IMR-90 (cell line): ENCODE measurements at regions not wholly inside any gene's neighbourhood (a gene's known extent, or its start where the extent isn't known, plus 50 kb on each side); places are given as distances from the start of the nearest gene placed in this dataset.

Experiments
- ATAC-seq: fragments of 200-7000 bp; cut with Tn5 transposase; 2 replicates; pipeline ENCODE4 v1.9.1; 2020; ENCODE audit warnings: low read depth, mild to moderate bottlenecking, moderate library complexity
- BruUV-seq: library from RNA; stranded (reverse); fragments of 400-500 nt; replicated peaks from 2 replicates; lab custom pipeline; 2021; lab: Mats Ljungman, UMichigan
- CTCF ChIA-PET: fragments of 300-600 bp; formaldehyde crosslinking; extraction: SDS; loops from one replicate; lab custom pipeline; 2021; ENCODE audit warnings: antibody characterized with exemption; lab: Yijun Ruan, JAX
- POLR2A ChIA-PET: fragments of 300-600 bp; sonication (Branson Sonifier 250); formaldehyde crosslinking; loops from one replicate; lab custom pipeline; 2022; ENCODE audit warnings: antibody characterized with exemption; ENCODE audit not compliant: unreplicated experiment; lab: Charles Lee
- DNase-seq: peaks from one replicate; pipeline ENCODE4 v3.0.0; 2013
- H2AFZ ChIP-seq: replicated peaks from 2 replicates; pipeline ENCODE3; 2013; ENCODE audit warnings: low read length, mild to moderate bottlenecking; ENCODE audit not compliant: poor library complexity
- H2AK5ac ChIP-seq: 2 replicates; pipeline ENCODE4 v1.6.1; 2013; ENCODE audit warnings: low read depth, low read length, inconsistent platforms
- H2AK9ac ChIP-seq: replicated peaks from 2 replicates; pipeline ENCODE3; 2013; ENCODE audit warnings: mild to moderate bottlenecking, low read depth, low read length, moderate library complexity; ENCODE audit not compliant: poor library complexity
- H2BK120ac ChIP-seq: 2 replicates; pipeline ENCODE4 v1.6.1; 2013; ENCODE audit warnings: low read depth, low read length, inconsistent platforms
- H2BK15ac ChIP-seq: 3 replicates; pipeline ENCODE4 v1.6.1; 2013; ENCODE audit warnings: low read depth, low read length, inconsistent platforms
- H2BK20ac ChIP-seq: 2 replicates; pipeline ENCODE4 v1.6.1; 2013; ENCODE audit warnings: low read depth, mild to moderate bottlenecking, inconsistent platforms, low read length, moderate library complexity
- H2BK5ac ChIP-seq: 2 replicates; pipeline ENCODE4 v1.6.1; 2013; ENCODE audit warnings: mild to moderate bottlenecking, low read depth, low read length, inconsistent platforms; ENCODE audit not compliant: poor library complexity, severe bottlenecking
- H3K14ac ChIP-seq: replicated peaks from 2 replicates; pipeline ENCODE4 v1.6.1; 2013; ENCODE audit warnings: low read depth, low read length, inconsistent platforms
- H3K18ac ChIP-seq: 2 replicates; pipeline ENCODE4 v1.6.1; 2013; ENCODE audit warnings: low read depth, low read length, control low read depth
- H3K23ac ChIP-seq: 2 replicates; pipeline ENCODE4 v1.6.1; 2013; ENCODE audit warnings: low read depth, low read length, inconsistent platforms
- H3K27ac ChIP-seq: 2 replicates; pipeline ENCODE4 v1.5.1; 2013; ENCODE audit warnings: mild to moderate bottlenecking, control low read depth, low read length; ENCODE audit not compliant: insufficient read depth
- H3K27me3 ChIP-seq: 2 replicates; pipeline ENCODE4 v1.6.1; 2013; ENCODE audit warnings: low read length; ENCODE audit not compliant: control insufficient read depth, insufficient read depth
- H3K36me3 ChIP-seq: 2 replicates; pipeline ENCODE4 v1.6.1; 2013; ENCODE audit warnings: low read length, mixed read lengths; ENCODE audit not compliant: control insufficient read depth, insufficient read depth
- H3K4ac ChIP-seq: 2 replicates; pipeline ENCODE4 v1.6.1; 2013; ENCODE audit warnings: low read depth, low read length, inconsistent platforms
- H3K4me1 ChIP-seq: 2 replicates; pipeline ENCODE4 v1.6.1; 2013; ENCODE audit warnings: low read length, mixed read lengths; ENCODE audit not compliant: control insufficient read depth, insufficient read depth
- H3K4me2 ChIP-seq: 2 replicates; pipeline ENCODE4 v1.6.1; 2013; ENCODE audit warnings: low read depth, mild to moderate bottlenecking, control low read depth, low read length, moderate library complexity
- H3K4me3 ChIP-seq: 2 replicates; pipeline ENCODE4 v1.5.1; 2013; ENCODE audit warnings: low read depth, mild to moderate bottlenecking, control low read depth, low read length, moderate library complexity; ENCODE audit not compliant: insufficient read depth
- H3K56ac ChIP-seq: 2 replicates; pipeline ENCODE4 v1.6.1; 2013; ENCODE audit warnings: low read length, inconsistent platforms; ENCODE audit not compliant: insufficient read depth; ENCODE audit errors: extremely low read depth
- H3K79me1 ChIP-seq, 2 experiments: 2 replicates each; pipeline ENCODE4 v1.6.1; 2013; ENCODE audit warnings: low read length in 2 of 2, inconsistent platforms in 1 of 2, low read depth in 1 of 2
- H3K9ac ChIP-seq: 2 replicates; pipeline ENCODE4 v1.6.1; 2013; ENCODE audit warnings: low read depth, low read length, control low read depth
- H3K9me1 ChIP-seq: 2 replicates; pipeline ENCODE4 v1.6.1; 2013; ENCODE audit warnings: low read length, inconsistent platforms; ENCODE audit not compliant: insufficient read depth
- H3K9me3 ChIP-seq: 2 replicates; pipeline ENCODE4 v1.6.1; 2013; ENCODE audit warnings: low read length; ENCODE audit not compliant: control insufficient read depth, insufficient read depth
- H4K20me1 ChIP-seq: 2 replicates; pipeline ENCODE4 v1.6.1; 2013; ENCODE audit warnings: low read length, inconsistent platforms; ENCODE audit not compliant: insufficient read depth
- H4K5ac ChIP-seq: 2 replicates; pipeline ENCODE4 v1.6.1; 2013; ENCODE audit warnings: mild to moderate bottlenecking, low read depth, low read length, control low read depth
- H4K8ac ChIP-seq, 2 experiments: 2 replicates each; pipeline ENCODE4 v1.6.1; 2013; ENCODE audit warnings: low read depth in 2 of 2, low read length in 2 of 2, control low read depth in 1 of 2, inconsistent platforms in 1 of 2
- H4K91ac ChIP-seq: 2 replicates; pipeline ENCODE4 v1.6.1; 2013; ENCODE audit warnings: low read depth, low read length, inconsistent platforms; ENCODE audit not compliant: insufficient read depth
- BHLHE40 ChIP-seq: fragments of 150-350 bp; IDR thresholded peaks from 2 replicates; pipeline ENCODE4 v1.6.1; 2016; ENCODE audit warnings: mild to moderate bottlenecking, low read depth, low read length
- CEBPB ChIP-seq: IDR thresholded peaks from 2 replicates; pipeline ENCODE4 v1.6.1; 2012; ENCODE audit warnings: low read depth, low read length, improper control_type of control experiment
- CHD1 ChIP-seq: IDR thresholded peaks from 2 replicates; pipeline ENCODE4 v1.6.1; 2012; ENCODE audit warnings: low read depth, low read length, improper control_type of control experiment
- CTCF ChIP-seq: conservative IDR thresholded peaks from 2 replicates; pipeline ENCODE4 v1.5.1; 2012; ENCODE audit warnings: mild to moderate bottlenecking, low read depth, low read length, improper control_type of control experiment
- ELK1 ChIP-seq: fragments of 150-350 bp; IDR thresholded peaks from 2 replicates; pipeline ENCODE4 v1.6.1; 2016; ENCODE audit warnings: low read depth, mild to moderate bottlenecking, low read length, moderate library complexity, borderline replicate concordance
- FOS ChIP-seq: fragments of 150-350 bp; IDR thresholded peaks from 2 replicates; pipeline ENCODE4 v1.6.1; 2016; ENCODE audit warnings: low read depth, low read length
- MAFK ChIP-seq: IDR thresholded peaks from 2 replicates; pipeline ENCODE4 v1.6.1; 2012; ENCODE audit warnings: low read depth, low read length, improper control_type of control experiment
- MAZ ChIP-seq: IDR thresholded peaks from 2 replicates; pipeline ENCODE4 v1.6.1; 2012; ENCODE audit warnings: low read depth, mild to moderate bottlenecking, low read length, improper control_type of control experiment, moderate library complexity, borderline replicate concordance
- MXI1 ChIP-seq: IDR thresholded peaks from 2 replicates; pipeline ENCODE4 v1.6.1; 2012; ENCODE audit warnings: low read depth, mild to moderate bottlenecking, low read length, moderate library complexity, borderline replicate concordance
- NFE2L2 ChIP-seq: fragments of 150-350 bp; IDR thresholded peaks from 2 replicates; pipeline ENCODE4 v1.6.1; 2016; ENCODE audit warnings: low read depth, mild to moderate bottlenecking, low read length
- POLR2A ChIP-seq: IDR thresholded peaks from 2 replicates; pipeline ENCODE4 v1.6.1; 2012; ENCODE audit warnings: mild to moderate bottlenecking, low read depth, low read length
- RAD21 ChIP-seq: IDR thresholded peaks from 2 replicates; pipeline ENCODE4 v1.6.1; 2012; ENCODE audit warnings: low read length, improper control_type of control experiment
- RCOR1 ChIP-seq: IDR thresholded peaks from 2 replicates; pipeline ENCODE4 v1.6.1; 2012; ENCODE audit warnings: mild to moderate bottlenecking, low read length, improper control_type of control experiment; ENCODE audit not compliant: insufficient replicate concordance
- RFX5 ChIP-seq: IDR thresholded peaks from 2 replicates; pipeline ENCODE4 v1.8.0; 2012; ENCODE audit warnings: low read depth, mild to moderate bottlenecking, low read length, moderate library complexity
- SMC3 ChIP-seq: fragments of 150-350 bp; IDR thresholded peaks from 2 replicates; pipeline ENCODE4 v1.6.1; 2016; ENCODE audit warnings: low read depth, mild to moderate bottlenecking, antibody characterized with exemption, low read length, moderate library complexity
- USF2 ChIP-seq: fragments of 150-350 bp; IDR thresholded peaks from 2 replicates; pipeline ENCODE4 v1.6.1; 2017; ENCODE audit warnings: mild to moderate bottlenecking, antibody characterized with exemption, low read length, low read depth
- WGBS, 2 experiments: methylation state at CpG; one replicate each; pipeline versions ENCODE4 v1.1.5 to v1.1.7; 2013; ENCODE audit warnings: missing lambda C conversion rate in 2 of 2; ENCODE audit not compliant: insufficient read length in 1 of 2; ENCODE audit errors: extremely low coverage in 2 of 2; 5-methylcytosine and 5-hydroxymethylcytosine counted together
- dilution Hi-C: fragments of 300-500 bp; cut with HindIII; formaldehyde crosslinking; loops from one replicate; pipeline ENCODE4 v1.14.3; 2018; ENCODE audit warnings: low sequenced_read_pairs; ENCODE audit not compliant: unreplicated experiment
- in situ Hi-C: fragments of 300-500 bp; cut with MboI; formaldehyde crosslinking; loops from 3 replicates; pipeline ENCODE4 v1.14.3; 2019; ENCODE audit warnings: low sequenced_read_pairs, inconsistent platforms, mixed read lengths
- intact Hi-C: fragments of 100-400 bp; cut with micrococcal nuclease; formaldehyde crosslinking; loops from 2 replicates; pipeline ENCODE4 v1.10.0; 2022

- peak overlapping the region; percentile 76 for H2AK9ac ChIP-seq
- ATAC-seq: no peak
- H2BK15ac ChIP-seq: peak overlapping the region; percentile 41; the same call in 2 of the 3 replicates
- H3K23ac ChIP-seq: no peak overlapping the region
- H4K20me1 ChIP-seq: no peaks in the 10 kb centered on the region
- no peak overlapping the region for H3K27ac ChIP-seq
- no peak overlapping the region for H3K4me2 ChIP-seq
- no peaks in the 10 kb centered on the region for H3K27me3 ChIP-seq
- CTCF ChIA-PET: no interaction called here
- no peak overlapping the region for H4K5ac ChIP-seq
- no peaks in the 10 kb centered on the region for H3K9me1 ChIP-seq
- intact Hi-C loops: no loop called here
- no peak overlapping the region for H3K9ac ChIP-seq
- H3K9me3 ChIP-seq: no peaks in the 10 kb centered on the region
- no peak overlapping the region for H2BK20ac ChIP-seq
- H4K91ac ChIP-seq: no peak overlapping the region
- peak overlapping the region; percentile 33 for H2BK5ac ChIP-seq
- BruUV-seq: no TSS peak
- no peak overlapping the region for H4K8ac ChIP-seq
- no peak overlapping the region; the same call in 1 of the 2 replicates for H2AK5ac ChIP-seq
- no peak overlapping the region for H3K14ac ChIP-seq
- no peaks in the 10 kb centered on the region for H3K36me3 ChIP-seq
- H3K18ac ChIP-seq: no peak overlapping the region; the same call in 1 of the 2 replicates
- POLR2A ChIA-PET: no interaction called here
- no peak overlapping the region for H2AFZ ChIP-seq
- TF ChIP-seq CTCF (no peak), RFX5 (no peak), USF2 (no peak), NFE2L2 (no peak), MAFK (no peak), CEBPB (no peak), MXI1 (no peak), CHD1 (no peak), SMC3 (no peak), FOS (no peak), POLR2A (no peak), BHLHE40 (no peak), RCOR1 (no peak), ELK1 (no peak), RAD21 (no peak), MAZ (no peak)
- H3K79me1 ChIP-seq: no peaks in the 10 kb centered on the region
- no CpG with 5 or more reads among the region's 2 CpGs for WGBS, 2 experiments
- dilution Hi-C loops: no loop called here
- DNase-seq: no peak
- no peak overlapping the region for H3K4ac ChIP-seq
- in situ Hi-C loops: no loop called here
- no peak overlapping the region for H3K4me3 ChIP-seq
- no peak overlapping the region for H2BK120ac ChIP-seq
- H3K4me1 ChIP-seq: no peaks in the 10 kb centered on the region
- H3K56ac ChIP-seq: no peak overlapping the region
Measured at GRCh38 chr4:141502755-141503154, 133.6 kb upstream of the IL15 start.
